ENCODE measurements at regions not wholly inside any gene's neighbourhood (a gene's known extent, or its start where the extent isn't known, plus 50 kb on each side); places are given as distances from the start of the nearest gene placed in this dataset.
"Not testable (repeated sequence)": the region's sequence is repeated elsewhere in the genome, so short reads cannot be mapped to it uniquely, and the experiment has no call there.

- DNase-seq (ENCODE audit: low read depth), result peak; percentile 21
Measured at GRCh38 chr1:223961985-223962384, 116.2 kb upstream of the TP53BP2 start.

GRCh38 chr1:223952801-223953200 is 107.1 kb upstream of the TP53BP2 start:
- DNase-seq (ENCODE audit: low read depth), result peak; percentile 1

- DNase-seq (ENCODE audit: low read depth), result not testable (repeated sequence)
Measured at GRCh38 chr1:223951551-223951950, 105.8 kb upstream of the TP53BP2 start.

- not testable (repeated sequence) for DNase-seq (ENCODE audit: low read depth)
Measured at GRCh38 chr1:223949944-223950343, 104.2 kb upstream of the TP53BP2 start.

GRCh38 chr1:223948041-223948440 is 102.3 kb upstream of the TP53BP2 start:
- DNase-seq (ENCODE audit: low read depth), result not testable (repeated sequence)

- not testable (repeated sequence) for DNase-seq (ENCODE audit: low read depth)
Measured at GRCh38 chr1:223936592-223936991, 90.8 kb upstream of the TP53BP2 start.

- DNase-seq (ENCODE audit: low read depth), result not testable (repeated sequence)
Measured at GRCh38 chr1:223931476-223931875, 85.7 kb upstream of the TP53BP2 start.

GRCh38 chr1:223920805-223921204 is 75.1 kb upstream of the TP53BP2 start:
- DNase-seq (ENCODE audit: low read depth), result not testable (repeated sequence)

GRCh38 chr1:223915476-223915875 is 69.7 kb upstream of the TP53BP2 start:
- DNase-seq (ENCODE audit: low read depth), result not testable (repeated sequence)

GRCh38 chr1:223913715-223914114 is 68.0 kb upstream of the TP53BP2 start:
- DNase-seq (ENCODE audit: low read depth), result not testable (repeated sequence)

GRCh38 chr1:223907943-223908587 is 62.3 kb upstream of the TP53BP2 start:
- DNase-seq (ENCODE audit: low read depth), result not testable (repeated sequence)

- not testable (repeated sequence) for DNase-seq (ENCODE audit: low read depth)
Measured at GRCh38 chr1:223903221-223903620, 57.5 kb upstream of the TP53BP2 start.

GRCh38 chr1:223899775-223900174 is 54.0 kb upstream of the TP53BP2 start:
- not testable (repeated sequence) for DNase-seq (ENCODE audit: low read depth)

GRCh38 chr1:223897097-223897496 is 51.4 kb upstream of the TP53BP2 start:
- DNase-seq (ENCODE audit: low read depth), result not testable (repeated sequence)

- not testable (repeated sequence) for DNase-seq (ENCODE audit: low read depth)
Measured at GRCh38 chr1:223895950-223896349, 50.2 kb upstream of the TP53BP2 start.
